ENCODE measurements at regions not wholly inside any gene's neighbourhood (a gene's known extent, or its start where the extent isn't known, plus 50 kb on each side); places are given as distances from the start of the nearest gene placed in this dataset.
A peak's percentile ranks its signal among the peaks of the same experiment; 100 is the strongest.

GRCh38 chr9:16335788-16336580 is 534.5 kb downstream of the BNC2 start:
- no peak overlapping the region for H3K4me3 ChIP-seq
- no peak overlapping the region for H3K9ac ChIP-seq (ENCODE audit: low read depth in 2 of 2, low read length in 2 of 2)
- peak; percentile 44 for DNase-seq
- TF ChIP-seq CTCF (IDR thresholded peaks at IDR 0.05): no peak
- no peaks in the 10 kb centered on the region for H3K4me1 ChIP-seq
- no peak overlapping the region for H3K27ac ChIP-seq
- no peaks in the 10 kb centered on the region for H3K36me3 ChIP-seq
- no peaks in the 10 kb centered on the region for H3K9me3 ChIP-seq
- H3K27me3 ChIP-seq: no peaks in the 10 kb centered on the region
- intact Hi-C loops (cut with DNase I): no loop called here

- DNase-seq: no peak
- Histone ChIP-seq H3K4me1 (no peaks in the 10 kb centered on the region), H3K27ac (no peak overlapping the region), H3K36me3 (no peaks in the 10 kb centered on the region), H3K27me3 (no peaks in the 10 kb centered on the region), H3K9me3 (no peaks in the 10 kb centered on the region), H3K9ac (ENCODE audit: low read depth in 2 of 2, low read length in 2 of 2) (no peak overlapping the region), H3K4me3 (no peak overlapping the region)
- intact Hi-C loops (cut with DNase I): no loop called here
- TF ChIP-seq CTCF (IDR thresholded peaks at IDR 0.05): no peak
Measured at GRCh38 chr9:16336833-16337232, 533.6 kb downstream of the BNC2 start.

GRCh38 chr9:16337322-16338029 is 533.0 kb downstream of the BNC2 start:
- Histone ChIP-seq H3K9me3 (no peaks in the 10 kb centered on the region), H3K27me3 (no peaks in the 10 kb centered on the region), H3K36me3 (no peaks in the 10 kb centered on the region), H3K9ac (ENCODE audit: low read depth in 2 of 2, low read length in 2 of 2) (no peak overlapping the region), H3K4me1 (no peaks in the 10 kb centered on the region), H3K4me3 (no peak overlapping the region), H3K27ac (no peak overlapping the region)
- DNase-seq: no peak
- no peak for TF ChIP-seq CTCF (IDR thresholded peaks at IDR 0.05)
- intact Hi-C loops (cut with DNase I): no loop called here

DNA sequence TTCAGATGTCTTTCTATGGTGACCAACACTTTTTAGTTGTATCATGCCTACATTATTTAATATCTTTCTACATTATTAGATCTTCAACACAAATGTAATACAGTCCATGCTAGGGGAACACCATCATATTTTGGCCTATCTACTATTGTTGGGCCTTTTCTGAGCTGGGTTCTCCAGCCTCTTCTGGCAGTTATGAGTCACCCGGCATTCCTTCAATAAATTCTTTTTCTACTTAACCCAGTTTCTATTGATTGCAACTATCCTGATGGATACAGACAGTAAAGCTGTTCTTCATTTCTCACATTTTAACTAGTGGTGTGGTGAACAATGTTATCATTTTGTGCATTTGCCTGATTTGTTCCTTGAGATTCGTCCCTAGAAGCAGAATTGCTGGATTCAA is 529.3 kb downstream of the BNC2 start:
- no peak for TF ChIP-seq CTCF (IDR thresholded peaks at IDR 0.05)
- intact Hi-C loops (cut with DNase I): no loop called here
- DNase-seq: no peak

DNA sequence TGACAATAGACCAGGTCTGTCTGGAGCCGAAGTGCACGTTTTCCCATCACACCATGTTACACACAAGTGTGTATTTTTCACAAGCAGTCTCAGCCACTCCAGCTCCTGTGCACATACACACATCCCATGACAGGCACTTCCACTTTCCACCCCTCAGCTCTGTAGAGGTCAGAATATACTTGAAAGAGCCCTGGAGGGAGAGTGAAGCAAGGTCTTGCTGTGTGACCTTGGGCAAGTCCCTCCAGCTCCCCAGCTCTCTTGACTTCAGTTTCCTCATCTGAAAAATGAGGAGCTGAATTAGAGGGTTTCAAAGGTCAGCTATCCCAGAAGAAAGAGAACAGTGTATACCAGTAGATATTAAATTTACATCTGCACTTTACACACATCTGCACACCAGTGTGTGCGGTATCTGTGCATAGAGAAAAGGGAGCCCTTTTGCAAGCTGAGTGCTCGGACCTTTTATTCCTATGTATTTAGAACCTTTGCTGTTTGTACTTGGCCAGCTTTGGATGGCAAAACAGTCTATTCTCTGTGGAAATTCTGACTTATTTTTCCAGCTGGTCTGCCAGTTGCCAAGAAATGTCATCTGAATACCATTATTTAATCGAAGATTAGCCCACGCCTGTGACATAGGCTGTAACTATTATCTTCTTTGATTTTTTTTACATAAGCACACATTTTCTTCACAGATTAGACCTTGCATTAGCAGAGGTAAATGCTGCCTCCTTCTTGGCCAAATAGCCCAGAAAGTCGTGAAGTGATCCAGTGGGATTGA is 528.0 kb downstream of the BNC2 start:
- TF ChIP-seq CTCF (IDR thresholded peaks at IDR 0.05): no peak
- intact Hi-C loops (cut with DNase I): no loop called here
- Histone ChIP-seq H3K4me1 (no peaks in the 10 kb centered on the region), H3K9ac (ENCODE audit: low read depth in 2 of 2, low read length in 2 of 2) (no peak overlapping the region), H3K27me3 (no peaks in the 10 kb centered on the region), H3K9me3 (no peaks in the 10 kb centered on the region), H3K4me3 (no peak overlapping the region), H3K36me3 (no peaks in the 10 kb centered on the region), H3K27ac (no peak overlapping the region)
- DNase-seq: no peak

More for the DNA sequence above, 529.3 kb downstream of the BNC2 start:
- H3K9ac ChIP-seq (ENCODE audit: low read depth in 2 of 2, low read length in 2 of 2): no peak overlapping the region
- no peaks in the 10 kb centered on the region for H3K36me3 ChIP-seq
- H3K9me3 ChIP-seq: no peaks in the 10 kb centered on the region
- H3K27me3 ChIP-seq: no peaks in the 10 kb centered on the region
- no peaks in the 10 kb centered on the region for H3K4me1 ChIP-seq
- no peak overlapping the region for H3K4me3 ChIP-seq
- no peak overlapping the region for H3K27ac ChIP-seq
